ENCODE measurements at regions not wholly inside any gene's neighbourhood (a gene's known extent, or its start where the extent isn't known, plus 50 kb on each side); places are given as distances from the start of the nearest gene placed in this dataset.

GRCh38 chr1:232699814-232700213 is 69.9 kb upstream of the SIPA1L2 start:
- Histone ChIP-seq H3K27ac (no peak overlapping the region), H3K36me3 (replicated peaks in 1 of 2) (no peaks in the 10 kb centered on the region), H3K27me3 (no peaks in the 10 kb centered on the region), H3K4me3 (no peak overlapping the region), H3K4me1 (replicated peaks in 1 of 2) (peaks cover 0 to 8% of the 10 kb centered on the region in 2 donors), H3K9me3 (replicated peaks in 1 of 3) (no peaks in the 10 kb centered on the region)
- 82 to 89% (median 83%) methylated on average over 6 of the region's 6 CpGs for WGBS, 4 donors
- no peak for TF ChIP-seq CTCF (IDR thresholded peaks at IDR 0.05)
- TF ChIP-seq POLR2A (IDR thresholded peaks at IDR 0.05): no peak
- no peak for DNase-seq
- intact Hi-C loops (cut with DNase I): no loop called here

- H3K9me3 ChIP-seq (replicated peaks in 1 of 3): no peaks in the 10 kb centered on the region
- H3K4me3 ChIP-seq: no peak overlapping the region
- H3K4me1 ChIP-seq (replicated peaks in 1 of 2): peaks cover 0 to 22% of the 10 kb centered on the region in 2 donors
- intact Hi-C loops (cut with DNase I): no loop called here
- no peaks in the 10 kb centered on the region for H3K27me3 ChIP-seq
- no peak for TF ChIP-seq POLR2A (IDR thresholded peaks at IDR 0.05)
- no peak for TF ChIP-seq CTCF (IDR thresholded peaks at IDR 0.05)
- no peak for DNase-seq
- no peak overlapping the region for H3K27ac ChIP-seq
- no peaks in the 10 kb centered on the region for H3K36me3 ChIP-seq (replicated peaks in 1 of 2)
- 90 to 93% (median 91%) methylated on average over 5 of the region's 5 CpGs for WGBS, 4 donors
These were observed 73.0 kb upstream of the SIPA1L2 start for GRCh38 chr1:232702911-232703310.

- no peak for DNase-seq
- peak overlapping the region in 4 of 5 donors; percentile 2 to 79 (median 68) for H3K27ac ChIP-seq
- H3K4me1 ChIP-seq (replicated peaks in 1 of 2): peaks cover 0 to 22% of the 10 kb centered on the region in 2 donors
- TF ChIP-seq CTCF (IDR thresholded peaks at IDR 0.05): no peak
- TF ChIP-seq POLR2A (IDR thresholded peaks at IDR 0.05): no peak
- intact Hi-C loops (cut with DNase I): no loop called here
- no peaks in the 10 kb centered on the region for H3K36me3 ChIP-seq (replicated peaks in 1 of 2)
- H3K27me3 ChIP-seq: no peaks in the 10 kb centered on the region
- WGBS, 4 donors: 44 to 64% (median 59%) methylated on average over 2 of the region's 2 CpGs
- H3K4me3 ChIP-seq: no peak overlapping the region
- no peaks in the 10 kb centered on the region for H3K9me3 ChIP-seq (replicated peaks in 1 of 3)
These were observed 74.3 kb upstream of the SIPA1L2 start for GRCh38 chr1:232704256-232704655.

GRCh38 chr1:232704694-232705680 is 75.1 kb upstream of the SIPA1L2 start:
- peak; percentile 70 to 91 (median 84) for DNase-seq
- Histone ChIP-seq H3K4me1 (replicated peaks in 1 of 2) (peaks cover 0 to 22% of the 10 kb centered on the region in 2 donors), H3K27ac (peak overlapping the region in 4 of 5 donors; percentile 22 to 79 (median 68)), H3K36me3 (replicated peaks in 1 of 2) (no peaks in the 10 kb centered on the region), H3K9me3 (replicated peaks in 1 of 3) (no peaks in the 10 kb centered on the region), H3K4me3 (no peak overlapping the region), H3K27me3 (no peaks in the 10 kb centered on the region)
- WGBS, 4 donors: 49 to 53% (median 51%) methylated on average over 7 of the region's 7 CpGs
- no peak for TF ChIP-seq POLR2A (IDR thresholded peaks at IDR 0.05)
- no peak for TF ChIP-seq CTCF (IDR thresholded peaks at IDR 0.05)
- intact Hi-C loops (cut with DNase I): no loop called here
